HCT116 (cell line): ENCODE measurements at regions not wholly inside any gene's neighbourhood (a gene's known extent, or its start where the extent isn't known, plus 50 kb on each side); places are given as distances from the start of the nearest gene placed in this dataset.

ENCODE experiments used
- ATAC-seq: fragments of 200-7000 bp; cut with Tn5 transposase; 2 replicates; pipeline ENCODE4 v1.9.1; 2020; ENCODE audit warnings: mild to moderate bottlenecking, moderate library complexity
- BruUV-seq: library from RNA; stranded (reverse); fragments of 400-500 nt; replicated peaks from 2 replicates; lab custom pipeline; 2021; lab: Mats Ljungman, UMichigan
- CTCF ChIA-PET: fragments of 300-600 bp; sonication (Branson Sonifier 250); formaldehyde crosslinking; loops from one replicate; lab custom pipeline; 2021; ENCODE audit warnings: antibody characterized with exemption; lab: Charles Lee
- POLR2A ChIA-PET: fragments of 300-600, 350-600 bp; sonication (Branson Sonifier 250); formaldehyde crosslinking; loops from one replicate; lab custom pipeline; 2021; ENCODE audit warnings: antibody characterized with exemption; lab: Charles Lee
- RAD21 ChIA-PET, 2 experiments: fragments of 300-600 bp; sonication (Branson Sonifier 250); formaldehyde crosslinking; loops; one replicate each; lab custom pipeline; 2023; ENCODE audit warnings: low total read pairs in 2 of 2; ENCODE audit not compliant: uncharacterized antibody in 2 of 2, unreplicated experiment in 2 of 2, low non-redundant PET in 1 of 2; lab: Charles Lee
- DNase-seq: peaks from one replicate; pipeline ENCODE4 v3.0.0-alpha.2; 2010; ENCODE audit warnings: low read depth, low spot score
- H2AFZ ChIP-seq: fragments of 200-600 bp; shearing (Covaris generic), sonication (generic); 2 replicates; pipeline ENCODE4 v1.6.1; 2017; ENCODE audit warnings: low read depth, mixed run types, mixed read lengths, antibody characterized with exemption, low read length; ENCODE audit not compliant: poor library complexity, severe bottlenecking
- H3K27ac ChIP-seq: 2 replicates; pipeline ENCODE4 v1.5.1; 2012; ENCODE audit warnings: low read depth, low read length
- H3K27me3 ChIP-seq: fragments of 200-600 bp; sonication (generic); 2 replicates; pipeline ENCODE4 v1.6.1; 2016; ENCODE audit warnings: mixed run types, low read length, mixed read lengths; ENCODE audit not compliant: insufficient read depth
- H3K36me3 ChIP-seq, 2 experiments: fragments of 200-500 bp in 1 of 2; fragments of 200-600 bp in 1 of 2; sonication (Bioruptor generic) in 1 of 2; sonication (generic) in 1 of 2; 2 replicates each; pipeline versions ENCODE4 v1.5.1 to v1.6.1; 2014 to 2016; ENCODE audit warnings: low read length in 2 of 2, inconsistent platforms in 1 of 2, mixed read lengths in 1 of 2, mixed run types in 1 of 2; ENCODE audit not compliant: insufficient read depth in 2 of 2, control insufficient read depth in 1 of 2
- H3K4me1 ChIP-seq, 2 experiments: fragments of 200-600 bp in 1 of 2; sonication (generic) in 1 of 2; 2 replicates each; pipeline versions ENCODE4 v1.5.1 to v1.6.1; 2012 to 2017; ENCODE audit warnings: low read length in 2 of 2, inconsistent platforms in 1 of 2, mild to moderate bottlenecking in 1 of 2, mixed read lengths in 1 of 2, mixed run types in 1 of 2, moderate library complexity in 1 of 2; ENCODE audit not compliant: insufficient read depth in 2 of 2, control insufficient read depth in 1 of 2
- H3K4me2 ChIP-seq: fragments of 200-600 bp; sonication (generic); 2 replicates; pipeline ENCODE4 v1.6.1; 2017; ENCODE audit warnings: mixed run types, low read length, mixed read lengths
- H3K4me3 ChIP-seq, 2 experiments: fragments of 200-600 bp in 1 of 2; sonication (generic) in 1 of 2; replicated peaks in 1 of 2; 2 replicates each; pipeline ENCODE4 v1.5.1; 2011 to 2016; ENCODE audit warnings: low read length in 2 of 2, control low read depth in 1 of 2, low read depth in 1 of 2, mild to moderate bottlenecking in 1 of 2, mixed read lengths in 1 of 2, mixed run types in 1 of 2
- H3K79me2 ChIP-seq: fragments of 200-600 bp; sonication (generic); 2 replicates; pipeline ENCODE4 v1.6.1; 2017; ENCODE audit warnings: mild to moderate bottlenecking, mixed run types, low read length, moderate library complexity, mixed read lengths; ENCODE audit not compliant: insufficient read depth
- H3K9ac ChIP-seq: fragments of 200-600 bp; sonication (generic); 2 replicates; pipeline ENCODE4 v1.6.1; 2016; ENCODE audit warnings: low read length, mixed read lengths
- H3K9me2 ChIP-seq: fragments of 200-600 bp; sonication (generic), shearing (Covaris generic); 2 replicates; pipeline ENCODE4 v1.6.1; 2017; ENCODE audit warnings: mixed run types, mild to moderate bottlenecking, moderate library complexity; ENCODE audit not compliant: insufficient read depth
- H3K9me3 ChIP-seq, 2 experiments: fragments of 200-500 bp in 1 of 2; fragments of 200-600 bp in 1 of 2; sonication (Bioruptor generic) in 1 of 2; sonication (generic) in 1 of 2; 2 replicates each; pipeline ENCODE4 v1.6.1; 2014 to 2017; ENCODE audit warnings: low read length in 2 of 2, mixed read lengths in 2 of 2, inconsistent platforms in 1 of 2, low read depth in 1 of 2, mild to moderate bottlenecking in 1 of 2, mixed run types in 1 of 2, moderate library complexity in 1 of 2; ENCODE audit not compliant: control insufficient read depth in 1 of 2, insufficient read depth in 1 of 2
- H4K20me1 ChIP-seq: fragments of 200-600 bp; sonication (generic), shearing (Covaris generic); 2 replicates; pipeline ENCODE4 v1.6.1; 2017; ENCODE audit warnings: mixed run types, mild to moderate bottlenecking, moderate library complexity; ENCODE audit not compliant: insufficient read depth
- ATF3 ChIP-seq: IDR thresholded peaks from 2 replicates; pipeline ENCODE4 v1.6.1; 2012
- CBX3 ChIP-seq: IDR thresholded peaks from 2 replicates; pipeline ENCODE4 v1.6.1; 2012; ENCODE audit warnings: low read depth
- CEBPB ChIP-seq: IDR thresholded peaks from 2 replicates; pipeline ENCODE4 v1.6.1; 2012; ENCODE audit warnings: low read depth
- CTCF ChIP-seq, 3 experiments: fragments of 200-600 bp in 1 of 3; sonication (generic) in 1 of 3; IDR thresholded peaks in 2 of 3; conservative IDR thresholded peaks in 1 of 3; 2 replicates each; pipeline ENCODE4 v1.5.1; 2012 to 2017; ENCODE audit warnings: low read depth in 2 of 3, low read length in 2 of 3, antibody characterized with exemption in 1 of 3, borderline replicate concordance in 1 of 3, control low read depth in 1 of 3, mild to moderate bottlenecking in 1 of 3, mixed read lengths in 1 of 3, mixed run types in 1 of 3, moderate library complexity in 1 of 3; ENCODE audit not compliant: insufficient read depth in 1 of 3
- ELF1 ChIP-seq: IDR thresholded peaks from 2 replicates; pipeline ENCODE4 v1.6.1; 2012; ENCODE audit warnings: low read depth, borderline replicate concordance
- EZH2 ChIP-seq: fragments of 200-600 bp; sonication (generic); IDR thresholded peaks from 2 replicates; pipeline ENCODE4 v1.6.1; 2017; ENCODE audit warnings: antibody characterized with exemption, mixed run types
- EZH2phosphoT487 ChIP-seq: fragments of 200-600 bp; IDR thresholded peaks from 2 replicates; pipeline ENCODE4 v1.6.1; 2018; ENCODE audit warnings: antibody characterized with exemption, borderline replicate concordance
- JUND ChIP-seq: IDR thresholded peaks from 2 replicates; pipeline ENCODE4 v1.6.1; 2012
- MAX ChIP-seq: IDR thresholded peaks from 2 replicates; pipeline ENCODE4 v1.6.1; 2012
- POLR2A ChIP-seq: IDR thresholded peaks from 2 replicates; pipeline ENCODE4 v1.7.0; 2011; ENCODE audit warnings: borderline replicate concordance; ENCODE audit not compliant: insufficient read depth, insufficient read length; ENCODE audit errors: extremely low read depth
- POLR2AphosphoS5 ChIP-seq: IDR thresholded peaks from 2 replicates; pipeline ENCODE4 v1.6.1; 2011; ENCODE audit warnings: mild to moderate bottlenecking, low read depth, low read length, moderate library complexity
- REST ChIP-seq: IDR thresholded peaks from 2 replicates; pipeline ENCODE4 v1.6.1; 2012; ENCODE audit warnings: low read depth
- SIN3A ChIP-seq: IDR thresholded peaks from 2 replicates; pipeline ENCODE4 v1.6.1; 2012; ENCODE audit warnings: low read depth
- SP1 ChIP-seq: IDR thresholded peaks from 2 replicates; pipeline ENCODE4 v1.6.1; 2012; ENCODE audit warnings: low read depth
- SRF ChIP-seq: IDR thresholded peaks from 2 replicates; pipeline ENCODE4 v1.6.1; 2012; ENCODE audit warnings: low read depth
- TCF7L2 ChIP-seq: IDR thresholded peaks from 2 replicates; pipeline ENCODE4 v1.7.0; 2011; ENCODE audit warnings: borderline replicate concordance, inconsistent platforms; ENCODE audit not compliant: insufficient read depth, insufficient read length; ENCODE audit errors: extremely low read depth
- YY1 ChIP-seq: IDR thresholded peaks from 2 replicates; pipeline ENCODE4 v1.6.1; 2011; ENCODE audit warnings: low read length, low read depth, moderate library complexity, mild to moderate bottlenecking; ENCODE audit not compliant: insufficient replicate concordance; ENCODE audit errors: extremely low read depth
- ZFX ChIP-seq: fragments of 450-650 bp; IDR thresholded peaks from 2 replicates; pipeline ENCODE4 v1.6.1; 2017
- ZNF274 ChIP-seq: fragments of 200-500 bp; sonication (Bioruptor generic); IDR thresholded peaks from 2 replicates; pipeline ENCODE4 v1.6.1; 2014; ENCODE audit warnings: mild to moderate bottlenecking, low read depth, low read length, inconsistent platforms
- intact Hi-C: fragments of 100-400 bp; cut with micrococcal nuclease; formaldehyde crosslinking; loops from 2 replicates; pipeline ENCODE4 v1.10.0; 2022

- intact Hi-C loops: no loop called here
- Histone ChIP-seq H2AFZ (no peak overlapping the region), H3K9me3 (no peaks in the 10 kb centered on the region), H3K4me2 (no peak overlapping the region), H3K27me3 (no peaks in the 10 kb centered on the region), H3K9me2 (no peaks in the 10 kb centered on the region), H4K20me1 (no peaks in the 10 kb centered on the region), H3K9ac (no peak overlapping the region), H3K36me3 (no peaks in the 10 kb centered on the region), H3K4me1 (no peaks in the 10 kb centered on the region), H3K79me2 (no peaks in the 10 kb centered on the region), H3K4me3 (no peak overlapping the region), H3K27ac (no peak overlapping the region)
- RAD21 ChIA-PET: no interaction called here
- ATAC-seq: no peak
- CTCF ChIA-PET: no interaction called here
- no TSS peak for BruUV-seq
- POLR2A ChIA-PET: no interaction called here
- DNase-seq: no peak
- no peak for TF ChIP-seq POLR2AphosphoS5
- TF ChIP-seq ELF1: no peak
- no peak for TF ChIP-seq ZFX
- TF ChIP-seq CBX3: no peak
- no peak for TF ChIP-seq CEBPB
- TF ChIP-seq JUND: no peak
- TF ChIP-seq ATF3: no peak
- TF ChIP-seq MAX: no peak
- no peak for TF ChIP-seq CTCF (IDR thresholded peaks at IDR 0.05 in 2 of 3, conservative IDR thresholded peaks at IDR 0.05 in 1 of 3; ENCODE audit: borderline replicate concordance in 1 of 3, insufficient read depth in 1 of 3, low read depth in 2 of 3, low read length in 2 of 3)
- TF ChIP-seq ZNF274: no peak
- TF ChIP-seq REST: no peak
- TF ChIP-seq EZH2phosphoT487: no peak
- no peak for TF ChIP-seq EZH2
- TF ChIP-seq TCF7L2: no peak
- TF ChIP-seq SRF: no peak
- TF ChIP-seq SP1: no peak
- TF ChIP-seq SIN3A: no peak
- no peak for TF ChIP-seq POLR2A
- no peak for TF ChIP-seq YY1
These were observed 290.2 kb downstream of the HLX start for GRCh38 chr1:221169447-221169889.
